ENCODE measurements at regions not wholly inside any gene's neighbourhood (a gene's known extent, or its start where the extent isn't known, plus 50 kb on each side); places are given as distances from the start of the nearest gene placed in this dataset.
"Not testable (repeated sequence)": the region's sequence is repeated elsewhere in the genome, so short reads cannot be mapped to it uniquely, and the experiment has no call there.

- DNase-seq (ENCODE audit: low spot score) = no peak
Measured at GRCh38 chr4:131566026-131566425, 1583.1 kb upstream of the PCDH10 start.

GRCh38 chr4:131584587-131584986 lies 1564.5 kb upstream of the PCDH10 start:
- DNase-seq (ENCODE audit: low spot score) = no peak

DNA sequence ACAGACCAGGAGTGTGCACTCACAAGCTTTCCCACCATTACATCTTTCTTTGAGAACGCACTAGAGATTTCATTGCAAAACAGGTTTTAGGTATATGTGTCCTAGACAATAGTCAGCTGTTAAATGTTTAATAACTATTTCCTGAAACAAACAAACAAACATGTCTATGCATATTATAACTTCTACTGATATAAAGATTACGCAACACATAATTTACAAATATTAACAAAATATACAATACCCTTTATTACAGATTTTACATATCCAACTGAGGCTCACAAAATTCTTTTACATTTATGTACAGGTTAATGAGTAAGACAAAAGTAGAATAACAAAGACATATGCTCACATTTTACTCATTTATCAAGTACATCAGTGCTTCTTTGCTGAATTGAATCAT lies 1554.0 kb upstream of the PCDH10 start:
- DNase-seq (ENCODE audit: low spot score) = no peak

GRCh38 chr4:131603705-131604104 lies 1545.4 kb upstream of the PCDH10 start:
- DNase-seq (ENCODE audit: low spot score) = no peak

DNA sequence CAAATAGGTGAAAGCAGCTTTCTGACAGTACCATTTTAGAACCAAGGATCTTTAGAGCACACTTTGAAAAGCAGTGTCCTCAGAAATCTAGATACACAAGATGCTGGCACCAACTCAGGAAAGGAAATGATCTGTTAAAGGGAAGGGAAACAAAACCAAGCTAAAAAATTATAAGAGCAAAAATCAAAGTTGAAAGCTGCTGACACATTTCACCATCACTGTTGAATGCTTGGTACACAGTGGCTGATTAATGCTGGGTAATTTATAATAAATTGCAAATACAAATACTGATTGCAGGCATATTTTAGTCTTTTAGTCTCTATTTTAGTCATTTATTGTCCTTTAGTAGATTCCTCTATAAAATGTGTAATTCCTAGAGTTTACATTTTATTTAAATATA lies 1540.1 kb upstream of the PCDH10 start:
- no peak for DNase-seq (ENCODE audit: low spot score)

DNA sequence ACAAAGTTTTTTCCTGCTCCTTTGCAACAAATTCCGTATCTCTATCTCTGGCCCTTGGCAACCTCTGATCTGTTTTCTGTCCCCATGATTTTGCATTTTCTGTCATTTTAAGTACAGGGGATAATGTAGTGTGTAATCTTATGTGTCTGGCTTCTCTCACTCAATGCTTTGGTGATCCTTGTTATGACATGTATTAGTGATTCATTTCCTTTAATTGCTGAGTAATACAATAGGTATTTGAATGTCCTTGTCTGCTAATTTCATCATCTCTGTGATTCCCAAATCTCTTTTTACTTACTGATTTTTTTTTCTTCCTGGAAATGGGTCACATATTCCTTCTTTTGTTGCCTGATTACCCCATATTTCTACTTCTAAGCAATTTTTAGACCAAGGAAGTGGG lies 1538.6 kb upstream of the PCDH10 start:
- not testable (repeated sequence) for DNase-seq (ENCODE audit: low spot score)

- no peak for DNase-seq (ENCODE audit: low spot score)
Measured at GRCh38 chr4:131613086-131613823, 1535.8 kb upstream of the PCDH10 start.

GRCh38 chr4:131613824-131614216 lies 1535.3 kb upstream of the PCDH10 start:
- DNase-seq (ENCODE audit: low spot score) = no peak

GRCh38 chr4:131632877-131633276 lies 1516.2 kb upstream of the PCDH10 start:
- no peak for DNase-seq (ENCODE audit: low spot score)

DNA sequence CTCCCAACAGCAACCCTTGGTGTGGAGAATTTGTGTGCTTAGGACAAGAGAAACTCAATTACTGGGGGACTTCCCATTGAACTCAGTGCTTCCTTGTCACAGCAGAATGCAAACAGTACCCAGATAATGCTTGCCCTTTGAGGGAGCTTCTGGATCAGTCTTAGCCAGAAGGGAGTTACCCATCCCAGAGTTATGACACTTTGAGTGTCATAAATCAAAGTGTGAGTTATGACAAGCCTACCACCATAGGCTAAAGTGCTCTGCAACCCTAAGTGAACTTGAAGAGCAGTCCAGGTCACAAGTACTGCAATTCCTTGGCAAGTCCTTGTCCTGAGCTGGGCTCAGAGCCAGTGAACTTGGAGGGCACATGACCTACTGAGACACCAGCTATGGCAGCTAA lies 1513.9 kb upstream of the PCDH10 start:
- DNase-seq (ENCODE audit: low spot score) = no peak

DNA sequence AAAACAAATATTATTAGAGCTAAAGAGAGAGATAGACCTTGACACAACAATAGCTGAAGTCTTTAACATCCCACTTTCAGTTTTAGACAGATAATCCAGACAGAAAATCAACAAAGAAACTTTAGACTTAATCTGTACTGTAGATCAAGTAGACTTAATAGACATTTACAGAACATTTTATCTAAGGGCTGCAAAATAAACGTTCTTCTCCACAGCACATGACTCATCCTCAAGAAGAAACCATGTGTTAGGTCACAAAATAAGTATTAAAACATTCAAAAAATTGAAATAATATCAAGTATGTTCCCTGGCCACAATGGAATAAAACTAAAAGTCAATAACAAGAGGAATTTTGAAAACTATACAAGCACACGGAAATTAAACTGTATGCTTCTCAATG lies 1510.3 kb upstream of the PCDH10 start:
- DNase-seq (ENCODE audit: low spot score) = no peak

- no peak for DNase-seq (ENCODE audit: low spot score)
Measured at GRCh38 chr4:131644619-131645018, 1504.5 kb upstream of the PCDH10 start.

DNA sequence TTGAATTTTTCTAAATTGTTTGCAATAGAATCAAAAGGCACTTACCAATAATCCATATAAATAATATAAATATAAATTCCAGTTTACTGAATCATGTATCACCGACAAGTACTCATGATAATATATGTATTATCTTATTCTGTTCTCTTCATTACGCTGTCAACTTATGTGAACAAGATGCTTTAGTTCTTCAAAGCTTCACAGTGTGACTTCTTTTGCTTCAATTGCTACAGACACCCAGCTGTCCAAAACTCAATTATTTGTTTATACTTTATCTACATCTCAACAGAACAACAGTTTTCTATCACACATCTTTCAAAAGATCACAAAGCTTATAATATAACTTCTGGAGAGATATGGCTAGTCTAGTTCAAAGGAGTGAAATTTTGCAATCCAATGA lies 1499.9 kb upstream of the PCDH10 start:
- DNase-seq (ENCODE audit: low spot score) = no peak

- DNase-seq (ENCODE audit: low spot score) = no peak
Measured at GRCh38 chr4:131650951-131651350, 1498.1 kb upstream of the PCDH10 start.

GRCh38 chr4:131683314-131683713 lies 1465.8 kb upstream of the PCDH10 start:
- DNase-seq (ENCODE audit: low spot score) = not testable (repeated sequence)

DNA sequence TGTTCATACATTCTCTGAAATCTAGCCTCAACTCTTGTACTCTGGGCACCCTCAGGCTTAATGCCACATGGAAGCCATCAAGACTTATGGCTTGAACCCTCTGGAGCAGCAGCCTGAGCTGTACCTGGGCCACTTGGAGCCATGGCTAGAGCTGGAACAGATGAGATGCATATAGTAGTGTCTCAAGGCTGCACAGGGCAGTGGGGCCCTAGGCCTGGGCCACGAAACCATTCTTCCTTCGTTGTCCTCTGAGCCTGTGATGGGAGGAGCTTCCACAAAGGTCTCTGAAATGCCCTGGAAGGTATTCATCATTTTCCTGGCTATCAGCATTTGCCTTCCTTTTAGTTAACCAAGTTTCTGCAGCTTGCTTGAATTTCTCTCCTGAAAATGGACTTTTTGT lies 1427.2 kb upstream of the PCDH10 start:
- DNase-seq (ENCODE audit: low spot score) = no peak

- not testable (repeated sequence) for DNase-seq (ENCODE audit: low spot score)
Measured at GRCh38 chr4:131723069-131723468, 1426.0 kb upstream of the PCDH10 start.

DNA sequence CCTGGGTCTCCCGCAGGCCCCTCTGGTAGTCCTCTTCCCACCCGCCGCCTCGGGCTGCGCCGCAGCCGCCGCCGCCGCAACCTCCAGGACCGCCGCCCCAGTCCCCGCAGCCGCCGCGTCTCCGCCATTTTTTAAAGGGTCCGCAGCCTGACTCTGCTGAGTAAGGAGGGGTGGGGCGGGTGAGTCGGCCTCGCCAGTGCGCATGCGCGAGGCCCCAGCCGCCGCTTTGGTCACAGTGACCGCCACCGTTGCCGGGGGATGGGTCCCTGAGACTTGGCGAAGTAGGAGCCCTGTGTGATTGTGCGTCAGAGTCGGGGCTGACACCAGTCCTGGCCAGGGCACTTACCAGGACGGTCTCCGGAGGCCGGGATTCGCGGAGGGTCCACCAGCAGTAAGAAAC lies 1424.2 kb upstream of the PCDH10 start:
- not testable (repeated sequence) for DNase-seq (ENCODE audit: low spot score)

- not testable (repeated sequence) for DNase-seq (ENCODE audit: low spot score)
Measured at GRCh38 chr4:131725521-131725920, 1423.6 kb upstream of the PCDH10 start.

DNA sequence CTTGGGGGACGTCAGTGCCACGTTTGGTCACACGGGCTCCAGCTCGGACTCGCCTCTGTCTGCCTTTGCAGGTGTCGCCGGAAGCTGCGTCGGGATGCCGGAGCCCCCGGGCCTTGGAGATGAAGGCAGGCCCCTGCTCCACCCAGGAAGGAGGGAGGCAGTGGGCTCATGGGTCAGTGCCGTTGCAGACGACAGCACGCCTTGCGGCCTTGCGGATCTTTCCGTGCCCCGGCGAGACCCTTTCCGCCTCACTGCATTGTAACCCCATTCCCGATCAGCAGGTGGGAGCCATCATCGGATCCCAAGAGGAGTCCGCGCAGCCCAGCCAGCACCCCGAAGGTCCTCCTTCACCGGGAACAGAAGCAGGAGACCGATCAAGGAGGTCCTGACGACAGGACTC lies 1422.2 kb upstream of the PCDH10 start:
- peak; percentile 55 for DNase-seq (ENCODE audit: low spot score)

DNA sequence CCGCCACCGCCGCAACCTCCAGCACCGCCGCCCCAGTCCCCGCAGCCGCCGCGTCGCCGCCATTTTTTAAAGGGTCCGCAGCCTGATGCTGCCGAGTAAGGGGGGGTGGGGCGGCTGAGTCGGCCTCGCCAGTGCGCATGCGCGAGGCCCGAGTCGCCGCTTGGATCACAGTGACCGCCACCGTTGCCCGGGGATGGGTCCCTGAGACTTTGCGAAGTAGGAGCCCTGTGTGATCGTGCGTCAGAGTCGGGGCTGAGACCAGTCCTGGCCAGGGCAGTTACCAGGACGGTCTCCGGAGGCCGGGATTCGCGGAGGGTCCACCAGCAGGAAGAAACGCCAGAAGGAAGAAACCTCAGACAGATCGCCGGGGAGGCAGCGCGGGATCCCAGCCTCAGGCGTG lies 1421.7 kb upstream of the PCDH10 start:
- DNase-seq (ENCODE audit: low spot score) = peak; percentile 51

GRCh38 chr4:131729205-131729604 lies 1419.9 kb upstream of the PCDH10 start:
- DNase-seq (ENCODE audit: low spot score) = peak; percentile 49

GRCh38 chr4:131729716-131730398 lies 1419.2 kb upstream of the PCDH10 start:
- not testable (repeated sequence) for DNase-seq (ENCODE audit: low spot score)

Measured in mesenteric fat pad (tissue), 1 donor.